Prostate gland (tissue), 2 donors: ENCODE measurements at regions not wholly inside any gene's neighbourhood (a gene's known extent, or its start where the extent isn't known, plus 50 kb on each side); places are given as distances from the start of the nearest gene placed in this dataset.

Experiments used
- POLR2AphosphoS5 ChIP-seq: sonication (generic); formaldehyde crosslinking; IDR thresholded peaks from one replicate; pipeline ENCODE4 v1.6.1; 2017; ENCODE audit warnings: antibody characterized with exemption
- TF ChIP-seq, protein P1 (sequence below), 4 experiments: fragments of 200-600 bp in 2 of 4; fragments of 450-650 bp in 2 of 4; sonication (generic) in 2 of 4; IDR thresholded peaks; 1 replicate in 3 of 4; 2 replicates in 1 of 4; pipeline ENCODE4 v1.5.1; 2016 to 2019; ENCODE audit warnings: antibody characterized with exemption in 4 of 4, mild to moderate bottlenecking in 2 of 4, moderate library complexity in 2 of 4

DNA sequence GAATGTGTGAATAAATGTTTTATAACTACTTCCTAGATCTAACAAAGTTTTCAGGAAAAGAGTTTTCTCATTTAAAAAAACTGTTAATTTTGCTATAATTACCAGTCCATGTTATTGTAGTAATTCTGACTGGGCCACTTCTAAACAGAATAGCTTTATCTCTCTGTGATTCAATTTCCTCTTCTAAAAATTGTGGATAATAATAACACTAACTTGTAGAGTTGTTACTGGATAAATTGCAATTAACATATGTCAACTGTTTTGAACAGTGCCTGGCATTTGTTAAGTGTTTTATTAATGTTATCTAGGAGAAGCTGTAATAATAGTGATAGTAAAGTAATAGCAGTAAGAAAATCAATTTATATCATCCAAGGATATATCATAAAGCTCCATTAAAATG lies 162.3 kb downstream of the BTC start:
- TF ChIP-seq, protein P1, sequence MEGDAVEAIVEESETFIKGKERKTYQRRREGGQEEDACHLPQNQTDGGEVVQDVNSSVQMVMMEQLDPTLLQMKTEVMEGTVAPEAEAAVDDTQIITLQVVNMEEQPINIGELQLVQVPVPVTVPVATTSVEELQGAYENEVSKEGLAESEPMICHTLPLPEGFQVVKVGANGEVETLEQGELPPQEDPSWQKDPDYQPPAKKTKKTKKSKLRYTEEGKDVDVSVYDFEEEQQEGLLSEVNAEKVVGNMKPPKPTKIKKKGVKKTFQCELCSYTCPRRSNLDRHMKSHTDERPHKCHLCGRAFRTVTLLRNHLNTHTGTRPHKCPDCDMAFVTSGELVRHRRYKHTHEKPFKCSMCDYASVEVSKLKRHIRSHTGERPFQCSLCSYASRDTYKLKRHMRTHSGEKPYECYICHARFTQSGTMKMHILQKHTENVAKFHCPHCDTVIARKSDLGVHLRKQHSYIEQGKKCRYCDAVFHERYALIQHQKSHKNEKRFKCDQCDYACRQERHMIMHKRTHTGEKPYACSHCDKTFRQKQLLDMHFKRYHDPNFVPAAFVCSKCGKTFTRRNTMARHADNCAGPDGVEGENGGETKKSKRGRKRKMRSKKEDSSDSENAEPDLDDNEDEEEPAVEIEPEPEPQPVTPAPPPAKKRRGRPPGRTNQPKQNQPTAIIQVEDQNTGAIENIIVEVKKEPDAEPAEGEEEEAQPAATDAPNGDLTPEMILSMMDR (IDR thresholded peaks at IDR 0.05), result no peak
- no peak for TF ChIP-seq POLR2AphosphoS5
